ENCODE measurements at regions not wholly inside any gene's neighbourhood (a gene's known extent, or its start where the extent isn't known, plus 50 kb on each side); places are given as distances from the start of the nearest gene placed in this dataset.

GRCh38 chr20:48454671-48455490, 372.9 kb downstream of the PREX1 start (continued):
- TF ChIP-seq USF1 (IDR thresholded peaks at IDR 0.05; ENCODE audit: borderline replicate concordance, extremely low read length, insufficient read depth, low read depth, low read length): no peak
- TF ChIP-seq CBFB (IDR thresholded peaks at IDR 0.05; ENCODE audit: low read depth): no peak

- no peak overlapping the region for H3K4me2 ChIP-seq (ENCODE audit: control insufficient read depth, insufficient read depth)
- no peak for FAIRE-seq
- 63% methylated on average over 15 of the region's 15 CpGs for WGBS (ENCODE audit: insufficient coverage, insufficient replicate concordance, low lambda C conversion rate, missing lambda C conversion rate)
- ChIA-PET CTCF (no interaction called here), SMC1A (ENCODE audit: uncharacterized antibody, unreplicated experiment) (interaction anchor here (0.9 kb wide), 1 partner anchor 25 kb away, joined by 3 read pairs; no protein-coding TSS in a partner anchor), RAD21 (ENCODE audit: unreplicated experiment) (interaction anchor here (1.5 kb wide), 1 partner anchor 29 kb away, joined by 3 read pairs; no protein-coding TSS in a partner anchor), POLR2A (no interaction called here)
- in situ Hi-C loops (cut with MboI): no loop called here
- H3K9me3 ChIP-seq (replicated peaks; ENCODE audit: control insufficient read depth, insufficient read depth, low read length): no peaks in the 10 kb centered on the region
- no peak for TF ChIP-seq PKNOX1 (IDR thresholded peaks at IDR 0.05)
- no peak for TF ChIP-seq EP300 (IDR thresholded peaks at IDR 0.05; ENCODE audit: borderline replicate concordance in 1 of 2, control insufficient read depth in 1 of 2, low read depth in 2 of 2, low read length in 2 of 2)
- no peak for TF ChIP-seq ATF2 (IDR thresholded peaks at IDR 0.05; ENCODE audit: low read length)
- no peak for TF ChIP-seq YY1 (IDR thresholded peaks at IDR 0.05; ENCODE audit: low read depth, low read length)
- no peak for TF ChIP-seq MEF2B (IDR thresholded peaks at IDR 0.05; ENCODE audit: partially characterized antibody, poor library complexity, severe bottlenecking)
- no peak for TF ChIP-seq KAT2A (conservative IDR thresholded peaks at IDR 0.05; ENCODE audit: control insufficient read depth, low read depth, low read length)
- TF ChIP-seq STAT1 (conservative IDR thresholded peaks at IDR 0.05): no peak
- no peak for TF ChIP-seq CBX3 (IDR thresholded peaks at IDR 0.05; ENCODE audit: borderline replicate concordance, low read depth)
- TF ChIP-seq POU2F2 (IDR thresholded peaks at IDR 0.05; ENCODE audit: borderline replicate concordance, low read depth, low read length): no peak
- no peak for TF ChIP-seq RAD51 (IDR thresholded peaks at IDR 0.05)
- no peak for TF ChIP-seq HDGF (IDR thresholded peaks at IDR 0.05)
- DNase-seq (ENCODE audit: low read depth, low spot score): no peak
- H3K79me2 ChIP-seq (ENCODE audit: control insufficient read depth, insufficient read depth, low read length): no peaks in the 10 kb centered on the region
- intact Hi-C loops (cut with micrococcal nuclease; ENCODE audit: unreplicated experiment): no loop called here
- H3K27ac ChIP-seq (ENCODE audit: control insufficient read depth, insufficient read depth): no peak overlapping the region
- H3K36me3 ChIP-seq (ENCODE audit: control insufficient read depth in 2 of 2, insufficient read depth in 2 of 2, low read length in 1 of 2): no peaks in the 10 kb centered on the region
- H4K20me1 ChIP-seq (ENCODE audit: control insufficient read depth, insufficient read depth): no peaks in the 10 kb centered on the region
- peaks cover 13% of the 10 kb centered on the region for H3K4me1 ChIP-seq (ENCODE audit: control insufficient read depth, insufficient read depth, low read length)
- H3K9ac ChIP-seq (ENCODE audit: control insufficient read depth, insufficient read depth, low read length): no peak overlapping the region
- no peak overlapping the region for H3K4me3 ChIP-seq
- peaks cover 0 to 7% of the 10 kb centered on the region in 2 experiments; a peak in 1 of 4 replicates for H3K27me3 ChIP-seq (replicated peaks in 1 of 2; ENCODE audit: control insufficient read depth in 2 of 2, insufficient read depth in 2 of 2, low read length in 1 of 2)
- BruUV-seq (replicated peaks): no TSS peak
- H2AFZ ChIP-seq (ENCODE audit: control insufficient read depth, low read depth, low read length): no peak overlapping the region
- ATAC-seq: no peak
Measured at GRCh38 chr20:48453477-48454093, 374.2 kb downstream of the PREX1 start.
